Skeletal muscle cell (primary cell): ENCODE measurements at regions not wholly inside any gene's neighbourhood (a gene's known extent, or its start where the extent isn't known, plus 50 kb on each side); places are given as distances from the start of the nearest gene placed in this dataset.

ENCODE experiments used
- DNase-seq: peaks from one replicate; pipeline ENCODE4 v3.0.0-alpha.2; 2010; ENCODE audit warnings: low read depth
- H3K4me3 ChIP-seq: 2 replicates; pipeline ENCODE4 v1.5.1; 2011; ENCODE audit warnings: low read depth, mild to moderate bottlenecking, control low read depth, low read length, moderate library complexity

DNA sequence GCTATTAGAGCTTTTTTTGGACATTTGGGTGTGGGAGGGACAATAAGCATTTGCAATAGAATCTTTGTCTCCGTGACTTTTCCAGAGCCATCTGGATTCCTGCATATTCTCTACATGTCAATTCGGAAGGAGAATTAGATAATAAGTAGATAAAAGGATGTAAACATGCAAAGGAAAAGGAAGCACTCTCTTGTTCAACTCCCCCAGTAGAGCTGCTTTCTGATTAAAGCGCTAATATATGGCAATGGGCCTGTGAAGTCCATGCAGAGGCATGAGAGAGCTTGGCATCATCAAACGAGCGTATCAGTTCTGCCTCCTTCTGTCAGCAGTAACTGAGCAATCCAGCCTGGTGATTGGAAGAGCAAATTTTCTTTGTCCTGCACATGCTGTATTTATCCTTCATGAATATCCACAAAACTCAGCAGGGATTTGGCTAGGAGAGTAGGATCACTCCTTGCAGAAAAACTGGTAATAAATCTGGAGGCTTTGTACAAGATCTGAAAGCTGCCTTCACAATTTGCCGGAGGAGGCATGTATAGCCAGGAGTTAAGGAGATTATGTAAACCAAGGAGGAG, 1752.9 kb downstream of the MAT2B start:
- H3K4me3 ChIP-seq: no peak overlapping the region
- DNase-seq: no peak

DNA sequence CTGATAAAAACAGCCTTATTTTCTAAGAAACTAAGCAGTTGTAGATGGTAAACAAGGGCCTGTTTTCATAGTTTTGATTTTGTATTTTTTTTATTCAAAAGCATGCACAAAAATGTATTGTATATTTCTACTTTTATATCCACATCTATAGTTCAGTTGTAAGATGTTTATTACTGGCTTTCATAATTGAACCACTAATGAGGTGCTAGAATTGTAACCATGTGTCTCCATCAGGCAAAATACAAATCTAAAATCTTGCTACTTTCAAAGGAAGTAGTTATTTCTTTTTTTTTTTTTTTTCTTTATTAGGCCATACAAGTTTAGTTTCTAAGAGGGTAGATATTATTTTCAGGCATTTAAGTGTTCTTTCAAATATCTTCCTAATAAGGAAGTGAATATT, 1755.0 kb downstream of the MAT2B start:
- no peak for DNase-seq
- H3K4me3 ChIP-seq: no peak overlapping the region

DNA sequence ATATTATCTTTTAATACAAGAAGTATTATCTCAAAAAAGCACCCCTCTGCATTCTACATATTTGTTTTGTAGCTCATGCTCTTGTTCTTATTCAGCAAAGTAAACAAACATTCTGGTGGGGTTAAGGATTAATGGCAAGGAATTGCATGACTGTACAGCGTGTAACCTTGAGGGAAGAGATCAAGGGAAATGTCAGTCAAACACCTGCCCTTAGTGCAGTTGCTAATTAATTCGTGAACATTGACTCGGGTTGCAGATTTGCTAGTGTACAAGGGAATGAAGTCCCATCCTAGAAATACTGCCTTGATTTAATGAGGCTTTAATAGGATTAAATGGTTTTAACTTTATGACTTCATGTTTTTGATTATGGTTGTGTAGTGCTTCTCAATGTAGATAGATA, 1758.1 kb downstream of the MAT2B start:
- H3K4me3 ChIP-seq: no peak overlapping the region
- DNase-seq: no peak

GRCh38 chr5:165266939-165267338, 1761.5 kb downstream of the MAT2B start:
- no peak overlapping the region for H3K4me3 ChIP-seq
- no peak for DNase-seq

- DNase-seq: no peak
- no peak overlapping the region for H3K4me3 ChIP-seq
Measured at GRCh38 chr5:165272436-165272835, 1767.0 kb downstream of the MAT2B start.

DNA sequence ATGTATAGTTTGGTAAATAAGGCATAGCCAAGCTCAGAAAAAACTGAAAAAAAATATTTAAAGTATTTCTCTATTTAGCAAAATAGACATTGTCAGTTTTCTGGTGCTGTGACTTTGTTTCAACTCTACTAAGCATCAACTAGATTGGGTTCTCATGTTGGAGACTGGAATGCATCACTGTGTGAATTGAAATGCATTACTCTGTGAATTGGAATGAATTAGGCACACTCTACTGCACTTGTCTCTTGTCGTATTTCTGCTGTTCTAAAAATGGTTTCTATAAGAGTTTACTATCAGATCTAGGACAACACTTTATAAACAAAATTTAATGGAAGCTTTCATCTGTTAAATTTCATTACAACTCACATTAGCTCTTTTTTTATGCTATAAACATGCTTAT, 1772.2 kb downstream of the MAT2B start:
- no peak for DNase-seq
- no peak overlapping the region for H3K4me3 ChIP-seq

- H3K4me3 ChIP-seq: no peak overlapping the region
- no peak for DNase-seq
Measured at GRCh38 chr5:165282491-165282890, 1777.1 kb downstream of the MAT2B start.

DNA sequence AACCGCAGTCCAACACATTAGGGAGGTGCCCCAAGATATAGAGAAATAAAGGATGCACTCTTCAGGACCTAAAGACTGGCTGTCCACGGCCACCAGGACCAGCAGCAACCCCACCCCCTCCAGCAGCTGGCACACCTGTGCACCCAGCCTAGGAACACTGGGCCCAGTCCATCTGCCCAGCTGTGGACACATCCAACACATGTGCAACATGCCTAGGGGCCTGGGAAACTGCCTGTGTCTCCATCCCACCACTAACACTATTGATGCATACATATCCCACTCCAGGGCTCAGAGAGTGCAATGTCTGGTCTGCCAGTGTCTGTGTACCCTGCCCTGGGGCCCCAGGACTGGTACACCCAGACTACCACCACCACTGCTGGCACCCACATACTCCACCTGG, 1781.3 kb downstream of the MAT2B start:
- no peak overlapping the region for H3K4me3 ChIP-seq
- no peak for DNase-seq

GRCh38 chr5:165290535-165290934, 1785.1 kb downstream of the MAT2B start:
- H3K4me3 ChIP-seq: no peak overlapping the region

GRCh38 chr5:165296401-165297130, 1791.1 kb downstream of the MAT2B start:
- no peak for DNase-seq
- no peak overlapping the region for H3K4me3 ChIP-seq

More at GRCh38 chr5:165290535-165290934, 1785.1 kb downstream of the MAT2B start:
- DNase-seq: no peak

GRCh38 chr5:165304193-165304827, 1798.9 kb downstream of the MAT2B start:
- no peak overlapping the region for H3K4me3 ChIP-seq
- no peak for DNase-seq

GRCh38 chr5:165305596-165305995, 1800.2 kb downstream of the MAT2B start:
- no peak for DNase-seq
- no peak overlapping the region for H3K4me3 ChIP-seq

DNA sequence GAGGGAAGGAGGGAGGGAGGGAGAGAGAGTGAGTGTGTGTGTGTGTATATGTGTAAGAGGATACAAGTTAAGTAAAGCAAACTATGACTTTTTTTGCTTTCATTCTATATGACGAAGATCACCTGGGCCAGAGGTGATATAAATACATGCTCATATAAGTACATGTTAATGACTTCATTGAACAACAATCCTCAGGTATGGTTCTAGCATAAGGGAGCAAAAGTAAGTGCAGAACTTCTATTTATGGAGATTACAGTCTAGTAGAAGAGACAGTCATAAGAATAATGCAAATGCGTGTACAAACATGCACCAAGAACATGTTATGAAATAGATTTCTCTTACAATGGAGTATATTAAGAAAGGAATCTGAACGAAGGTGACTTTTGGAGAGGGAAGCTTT, 1804.0 kb downstream of the MAT2B start:
- no peak for DNase-seq

GRCh38 chr5:165310031-165310430, 1804.6 kb downstream of the MAT2B start:
- DNase-seq: no peak
- no peak overlapping the region for H3K4me3 ChIP-seq

More for the DNA sequence above, 1804.0 kb downstream of the MAT2B start:
- H3K4me3 ChIP-seq: no peak overlapping the region

- no peak overlapping the region for H3K4me3 ChIP-seq
- DNase-seq: peak; percentile 21
Measured at GRCh38 chr5:165321912-165322311, 1816.5 kb downstream of the MAT2B start.

DNA sequence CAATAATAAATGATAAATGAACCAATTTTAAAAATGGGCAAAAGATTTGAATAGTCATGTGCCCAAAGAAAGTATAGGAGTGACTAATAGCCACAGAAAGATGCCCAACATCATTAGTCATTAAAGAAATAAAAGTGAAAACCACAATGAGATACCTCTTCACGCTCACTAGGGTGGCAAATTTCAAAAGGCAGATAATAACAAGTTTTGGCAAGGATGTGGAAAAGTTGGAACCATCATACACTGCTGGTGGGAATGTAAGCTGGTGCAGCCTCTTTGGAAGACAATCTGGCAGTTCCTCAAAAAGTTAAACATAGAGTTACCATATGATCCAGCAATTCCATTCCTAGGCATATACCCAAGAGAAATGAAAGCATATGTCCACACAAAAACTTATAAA, 1819.8 kb downstream of the MAT2B start:
- no peak overlapping the region for H3K4me3 ChIP-seq
- DNase-seq: peak; percentile 3

- no peak for DNase-seq
- H3K4me3 ChIP-seq: no peak overlapping the region
Measured at GRCh38 chr5:165327631-165328030, 1822.2 kb downstream of the MAT2B start.

DNA sequence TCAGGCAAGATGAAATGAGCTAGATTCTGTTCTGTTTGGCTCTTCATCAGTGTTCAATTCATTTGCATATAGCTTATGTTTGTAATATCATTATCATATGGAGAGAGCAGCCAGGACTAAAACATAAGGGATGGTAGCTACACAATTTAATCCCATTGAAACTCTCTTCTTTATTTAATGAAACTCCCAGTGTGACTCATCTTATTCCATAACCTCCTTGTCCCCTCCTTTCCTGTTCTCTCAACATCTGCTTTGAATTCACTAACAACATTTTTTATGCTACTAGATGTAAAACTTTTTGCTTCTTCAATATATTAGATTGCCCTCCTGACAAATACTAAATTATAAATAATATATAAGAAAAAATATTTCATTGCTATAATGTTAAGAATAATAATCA, 1823.4 kb downstream of the MAT2B start:
- no peak overlapping the region for H3K4me3 ChIP-seq
- DNase-seq: peak; percentile 2

DNA sequence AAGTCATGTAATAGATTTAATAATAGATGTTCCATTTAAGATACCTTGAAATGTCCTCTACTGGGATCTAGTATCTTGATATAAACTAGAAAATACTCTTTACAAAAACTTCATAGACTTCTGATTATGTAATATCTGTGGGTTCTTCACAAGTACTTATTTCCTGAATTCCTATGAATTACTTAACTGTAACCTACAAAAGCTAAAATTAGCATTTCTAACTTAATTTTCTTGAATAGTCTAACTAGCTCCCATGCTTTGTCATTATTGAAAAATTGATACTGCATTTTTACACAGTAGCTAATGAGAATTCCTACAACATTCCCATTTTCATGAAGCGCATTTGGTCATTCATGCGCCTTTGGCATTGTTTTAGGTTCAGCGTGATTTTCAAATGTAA, 1828.2 kb downstream of the MAT2B start:
- DNase-seq: no peak
- no peak overlapping the region for H3K4me3 ChIP-seq

- no peak overlapping the region for H3K4me3 ChIP-seq
- peak; percentile 2 for DNase-seq
Measured at GRCh38 chr5:165334201-165334600, 1828.8 kb downstream of the MAT2B start.

DNA sequence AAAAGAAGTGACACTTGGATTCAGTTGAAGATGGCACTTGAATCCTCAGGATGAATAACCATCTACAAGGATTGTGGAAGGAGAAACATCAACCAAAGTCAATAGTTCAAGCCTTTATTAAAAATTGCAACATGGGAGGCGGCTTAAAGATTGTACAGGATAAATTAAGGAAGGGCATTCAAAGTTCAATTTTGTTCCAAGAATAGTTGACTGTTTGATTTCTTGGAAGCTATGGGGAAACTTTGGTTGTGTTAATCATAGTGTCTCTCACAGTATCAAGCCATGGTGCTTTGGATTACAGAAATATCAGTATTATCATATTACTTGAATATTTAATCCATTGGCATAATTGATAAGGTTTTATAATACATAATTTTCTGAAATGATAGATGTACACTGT, 1844.3 kb downstream of the MAT2B start:
- no peak overlapping the region for H3K4me3 ChIP-seq
- DNase-seq: no peak
